C4-2B (cell line): ENCODE measurements at regions not wholly inside any gene's neighbourhood (a gene's known extent, or its start where the extent isn't known, plus 50 kb on each side); places are given as distances from the start of the nearest gene placed in this dataset.

Experiments used
- CTCF ChIP-seq: fragments of 450-650 bp; conservative IDR thresholded peaks from 2 replicates; pipeline ENCODE4 v1.5.1; 2017; ENCODE audit warnings: mild to moderate bottlenecking
- ZFX ChIP-seq: fragments of 450-650 bp; IDR thresholded peaks from 2 replicates; pipeline ENCODE4 v1.6.1; 2017

GRCh38 chr1:242692988-242693387 lies 168.5 kb upstream of the PLD5 start:
- TF ChIP-seq CTCF = no peak
- no peak for TF ChIP-seq ZFX
